Panc1 (cell line): ENCODE measurements at regions not wholly inside any gene's neighbourhood (a gene's known extent, or its start where the extent isn't known, plus 50 kb on each side); places are given as distances from the start of the nearest gene placed in this dataset.

Experiments used
- ATAC-seq: fragments of 200-7000 bp; cut with Tn5 transposase; 2 replicates; pipeline ENCODE4 v1.9.1; 2020; ENCODE audit warnings: mild to moderate bottlenecking, moderate library complexity
- BruUV-seq: library from RNA; stranded (reverse); fragments of 400-500 nt; replicated peaks from 2 replicates; lab custom pipeline; 2021; lab: Mats Ljungman, UMichigan
- CTCF ChIA-PET: fragments of 300-600 bp; sonication (Branson Sonifier 250); formaldehyde crosslinking; loops from one replicate; lab custom pipeline; 2022; ENCODE audit warnings: antibody characterized with exemption; lab: Charles Lee
- POLR2A ChIA-PET: fragments of 300-600 bp; sonication (Branson Sonifier 250); formaldehyde crosslinking; loops from one replicate; lab custom pipeline; 2022; ENCODE audit warnings: antibody characterized with exemption; lab: Charles Lee
- DNase-seq: peaks from one replicate; pipeline ENCODE4 v3.0.0-alpha.2; 2010; ENCODE audit warnings: low read depth, low spot score
- H3K27ac ChIP-seq: 2 replicates; pipeline ENCODE4 v1.5.1; 2011; ENCODE audit warnings: mild to moderate bottlenecking, low read length, inconsistent platforms
- H3K27me3 ChIP-seq: fragments of 200-500 bp; sonication (Bioruptor generic); 2 replicates; pipeline ENCODE4 v1.6.0; 2014; ENCODE audit warnings: low read length, inconsistent platforms; ENCODE audit not compliant: control insufficient read depth, insufficient read depth
- H3K36me3 ChIP-seq: fragments of 200-500 bp; sonication (Bioruptor generic); 2 replicates; pipeline ENCODE4 v1.5.1; 2014; ENCODE audit warnings: inconsistent platforms, mild to moderate bottlenecking, low read length, moderate library complexity; ENCODE audit not compliant: control insufficient read depth, insufficient read depth
- H3K4me1 ChIP-seq: 2 replicates; pipeline ENCODE4 v1.5.1; 2011; ENCODE audit warnings: inconsistent platforms, mild to moderate bottlenecking, low read length, moderate library complexity; ENCODE audit not compliant: control insufficient read depth, insufficient read depth
- H3K4me3 ChIP-seq, 2 experiments: 2 replicates each; pipeline ENCODE4 v1.5.1; 2011 to 2012; ENCODE audit warnings: low read depth in 2 of 2, low read length in 2 of 2, mild to moderate bottlenecking in 2 of 2, inconsistent platforms in 1 of 2, moderate library complexity in 1 of 2
- H3K9me3 ChIP-seq: fragments of 200-500 bp; sonication (Bioruptor generic); 2 replicates; pipeline ENCODE4 v1.5.1; 2014; ENCODE audit warnings: low read depth, mild to moderate bottlenecking, inconsistent platforms, low read length, moderate library complexity; ENCODE audit not compliant: control insufficient read depth, insufficient read depth
- CTCF ChIP-seq: fragments of 450-650 bp; IDR thresholded peaks from 2 replicates; pipeline ENCODE4 v1.5.1; 2017; ENCODE audit warnings: mild to moderate bottlenecking
- POLR2AphosphoS5 ChIP-seq: IDR thresholded peaks from 2 replicates; pipeline ENCODE4 v1.6.1; 2012; ENCODE audit warnings: mild to moderate bottlenecking, low read depth, low read length, moderate library complexity
- REST ChIP-seq, 2 experiments: IDR thresholded peaks; 2 replicates each; pipeline ENCODE4 v1.6.1; 2011 to 2012; ENCODE audit warnings: low read depth in 2 of 2, control low read depth in 1 of 2, low read length in 1 of 2, mild to moderate bottlenecking in 1 of 2, moderate library complexity in 1 of 2; ENCODE audit not compliant: insufficient read depth in 1 of 2
- SIN3A ChIP-seq: IDR thresholded peaks from 2 replicates; pipeline ENCODE4 v1.6.1; 2012; ENCODE audit warnings: low read depth, mild to moderate bottlenecking, low read length, moderate library complexity, borderline replicate concordance; ENCODE audit not compliant: insufficient read depth
- TCF7L2 ChIP-seq: IDR thresholded peaks from 2 replicates; pipeline ENCODE4 v1.6.1; 2011; ENCODE audit warnings: mild to moderate bottlenecking, low read depth, low read length, inconsistent platforms
- in situ Hi-C: cut with HindIII; loops from 2 replicates; pipeline ENCODE4 v1.10.0; 2016; ENCODE audit warnings: low sequenced_read_pairs, low pct_unique_long_range_greater_than_20kb
- intact Hi-C: fragments of 100-400 bp; cut with micrococcal nuclease; formaldehyde crosslinking; loops from one replicate; pipeline ENCODE4 v1.10.0; 2022; ENCODE audit not compliant: unreplicated experiment

- ChIA-PET POLR2A (no interaction called here), CTCF (no interaction called here)
- intact Hi-C loops, result no loop called here
- no peaks in the 10 kb centered on the region for H3K4me1 ChIP-seq
- TF ChIP-seq SIN3A (no peak), REST (IDR thresholded peaks at IDR 0.05; ENCODE audit: insufficient read depth in 1 of 2, low read depth in 2 of 2, low read length in 1 of 2) (no peak)
- H3K27ac ChIP-seq, result no peak overlapping the region
- BruUV-seq, result no TSS peak
- no peak for DNase-seq
- H3K9me3 ChIP-seq, result no peaks in the 10 kb centered on the region
- no peaks in the 10 kb centered on the region for H3K36me3 ChIP-seq
- no peak overlapping the region for H3K4me3 ChIP-seq
- in situ Hi-C loops, result no loop called here
- no peak for ATAC-seq
- H3K27me3 ChIP-seq, result no peaks in the 10 kb centered on the region
Observed at GRCh38 chr6:65814071-65814470, 107.0 kb upstream of the EYS start.

GRCh38 chr6:65803186-65803585 lies 96.2 kb upstream of the EYS start:
- ATAC-seq, result no peak
- Histone ChIP-seq H3K9me3 (no peaks in the 10 kb centered on the region), H3K4me1 (no peaks in the 10 kb centered on the region), H3K27ac (no peak overlapping the region), H3K36me3 (no peaks in the 10 kb centered on the region), H3K27me3 (no peaks in the 10 kb centered on the region), H3K4me3 (no peak overlapping the region)
- in situ Hi-C loops, result no loop called here
- ChIA-PET POLR2A (no interaction called here), CTCF (no interaction called here)
- no peak for TF ChIP-seq CTCF
- TF ChIP-seq POLR2AphosphoS5, result no peak
- no peak for TF ChIP-seq REST (IDR thresholded peaks at IDR 0.05; ENCODE audit: insufficient read depth in 1 of 2, low read depth in 2 of 2, low read length in 1 of 2)
- no peak for TF ChIP-seq TCF7L2
- DNase-seq, result no peak
- intact Hi-C loops, result no loop called here
- BruUV-seq, result no TSS peak
